ENCODE measurements at regions not wholly inside any gene's neighbourhood (a gene's known extent, or its start where the extent isn't known, plus 50 kb on each side); places are given as distances from the start of the nearest gene placed in this dataset.

DNA sequence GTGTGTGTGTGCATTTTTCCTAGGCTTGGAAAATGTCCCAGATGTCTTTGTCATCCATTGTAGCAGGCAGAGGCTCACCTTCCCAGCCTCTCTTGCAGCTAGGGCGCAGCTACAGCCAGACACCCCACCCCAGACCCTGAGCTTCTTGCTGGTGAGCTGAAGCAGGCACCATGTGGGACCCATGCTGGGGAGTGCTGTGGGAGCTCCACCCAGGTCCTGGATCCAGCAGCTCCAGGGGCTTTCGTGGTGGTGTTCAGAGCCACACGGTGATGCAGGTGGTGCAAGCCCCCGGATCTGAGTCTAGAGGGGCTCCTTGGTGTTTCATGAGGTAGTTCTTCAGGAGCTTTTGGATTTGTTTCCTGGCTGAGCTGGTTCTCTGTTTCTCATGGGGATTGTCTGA, 56.0 kb upstream of the ZFP64 start:
- TF ChIP-seq, protein P1, sequence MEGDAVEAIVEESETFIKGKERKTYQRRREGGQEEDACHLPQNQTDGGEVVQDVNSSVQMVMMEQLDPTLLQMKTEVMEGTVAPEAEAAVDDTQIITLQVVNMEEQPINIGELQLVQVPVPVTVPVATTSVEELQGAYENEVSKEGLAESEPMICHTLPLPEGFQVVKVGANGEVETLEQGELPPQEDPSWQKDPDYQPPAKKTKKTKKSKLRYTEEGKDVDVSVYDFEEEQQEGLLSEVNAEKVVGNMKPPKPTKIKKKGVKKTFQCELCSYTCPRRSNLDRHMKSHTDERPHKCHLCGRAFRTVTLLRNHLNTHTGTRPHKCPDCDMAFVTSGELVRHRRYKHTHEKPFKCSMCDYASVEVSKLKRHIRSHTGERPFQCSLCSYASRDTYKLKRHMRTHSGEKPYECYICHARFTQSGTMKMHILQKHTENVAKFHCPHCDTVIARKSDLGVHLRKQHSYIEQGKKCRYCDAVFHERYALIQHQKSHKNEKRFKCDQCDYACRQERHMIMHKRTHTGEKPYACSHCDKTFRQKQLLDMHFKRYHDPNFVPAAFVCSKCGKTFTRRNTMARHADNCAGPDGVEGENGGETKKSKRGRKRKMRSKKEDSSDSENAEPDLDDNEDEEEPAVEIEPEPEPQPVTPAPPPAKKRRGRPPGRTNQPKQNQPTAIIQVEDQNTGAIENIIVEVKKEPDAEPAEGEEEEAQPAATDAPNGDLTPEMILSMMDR (conservative IDR thresholded peaks at IDR 0.05) = no peak
- no peaks in the 10 kb centered on the region for H3K36me3 Mint-ChIP-seq
- peaks cover 3% of the 10 kb centered on the region for H3K4me1 Mint-ChIP-seq (ENCODE audit: unreplicated experiment)
- no peak for DNase-seq (ENCODE audit: extremely low spot score, unreplicated experiment)
- H3K27me3 Mint-ChIP-seq = peaks cover 3% of the 10 kb centered on the region
- H3K4me3 Mint-ChIP-seq = no peak overlapping the region
- H3K27ac Mint-ChIP-seq = no peak overlapping the region
- H3K9me3 Mint-ChIP-seq = peaks cover 4% of the 10 kb centered on the region

DNA sequence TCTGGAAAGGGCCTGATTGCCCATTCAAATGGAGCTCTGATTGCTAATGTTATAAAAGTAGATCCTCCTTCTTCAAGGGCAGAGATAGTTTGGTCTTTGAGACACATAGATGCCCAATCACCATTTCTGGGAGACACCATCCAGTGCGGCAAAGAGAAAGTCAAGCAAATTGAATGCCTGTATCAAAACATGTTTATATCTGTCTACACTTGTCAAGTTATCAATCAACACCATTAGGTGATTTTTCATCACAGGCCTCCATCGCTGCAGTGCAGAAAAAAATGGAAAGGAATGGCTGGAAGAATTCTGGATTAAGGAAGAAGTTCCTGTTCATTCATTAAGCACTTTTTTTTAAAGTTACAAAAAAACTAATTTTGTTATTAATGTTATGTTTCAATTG, 54.8 kb upstream of the ZFP64 start:
- no peak for DNase-seq (ENCODE audit: extremely low spot score, unreplicated experiment)
- Mint-ChIP-seq H3K36me3 (no peaks in the 10 kb centered on the region), H3K4me3 (no peak overlapping the region), H3K4me1 (ENCODE audit: unreplicated experiment) (peaks cover 3% of the 10 kb centered on the region), H3K9me3 (peaks cover 4% of the 10 kb centered on the region), H3K27me3 (peaks cover 3% of the 10 kb centered on the region), H3K27ac (no peak overlapping the region)
- TF ChIP-seq, protein P1 (conservative IDR thresholded peaks at IDR 0.05) = no peak

DNA sequence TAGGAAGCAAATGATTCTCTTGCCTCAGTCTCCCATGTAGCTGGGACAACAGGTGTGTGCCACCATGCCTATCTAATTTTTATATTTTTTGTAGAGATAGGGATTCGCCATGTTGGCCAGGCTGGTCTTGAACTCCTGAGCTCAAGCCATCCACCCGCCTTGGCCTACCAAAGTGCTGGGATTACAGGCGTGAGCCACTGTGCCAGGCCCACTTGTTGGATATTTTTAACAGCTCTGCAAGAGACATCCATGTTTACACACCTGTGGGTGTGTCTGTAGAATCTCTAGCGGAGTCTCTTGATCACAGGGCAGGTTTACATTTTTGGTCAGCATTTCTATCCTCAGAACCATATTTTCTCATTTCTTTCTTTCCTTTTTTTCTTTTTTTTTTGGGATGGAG, 53.1 kb upstream of the ZFP64 start:
- Mint-ChIP-seq H3K36me3 (no peaks in the 10 kb centered on the region), H3K27ac (no peak overlapping the region), H3K9me3 (no peaks in the 10 kb centered on the region), H3K4me1 (ENCODE audit: unreplicated experiment) (peaks cover 3% of the 10 kb centered on the region), H3K27me3 (peaks cover 3% of the 10 kb centered on the region), H3K4me3 (no peak overlapping the region)
- TF ChIP-seq, protein P1 (conservative IDR thresholded peaks at IDR 0.05) = no peak
- no peak for DNase-seq (ENCODE audit: extremely low spot score, unreplicated experiment)

DNA sequence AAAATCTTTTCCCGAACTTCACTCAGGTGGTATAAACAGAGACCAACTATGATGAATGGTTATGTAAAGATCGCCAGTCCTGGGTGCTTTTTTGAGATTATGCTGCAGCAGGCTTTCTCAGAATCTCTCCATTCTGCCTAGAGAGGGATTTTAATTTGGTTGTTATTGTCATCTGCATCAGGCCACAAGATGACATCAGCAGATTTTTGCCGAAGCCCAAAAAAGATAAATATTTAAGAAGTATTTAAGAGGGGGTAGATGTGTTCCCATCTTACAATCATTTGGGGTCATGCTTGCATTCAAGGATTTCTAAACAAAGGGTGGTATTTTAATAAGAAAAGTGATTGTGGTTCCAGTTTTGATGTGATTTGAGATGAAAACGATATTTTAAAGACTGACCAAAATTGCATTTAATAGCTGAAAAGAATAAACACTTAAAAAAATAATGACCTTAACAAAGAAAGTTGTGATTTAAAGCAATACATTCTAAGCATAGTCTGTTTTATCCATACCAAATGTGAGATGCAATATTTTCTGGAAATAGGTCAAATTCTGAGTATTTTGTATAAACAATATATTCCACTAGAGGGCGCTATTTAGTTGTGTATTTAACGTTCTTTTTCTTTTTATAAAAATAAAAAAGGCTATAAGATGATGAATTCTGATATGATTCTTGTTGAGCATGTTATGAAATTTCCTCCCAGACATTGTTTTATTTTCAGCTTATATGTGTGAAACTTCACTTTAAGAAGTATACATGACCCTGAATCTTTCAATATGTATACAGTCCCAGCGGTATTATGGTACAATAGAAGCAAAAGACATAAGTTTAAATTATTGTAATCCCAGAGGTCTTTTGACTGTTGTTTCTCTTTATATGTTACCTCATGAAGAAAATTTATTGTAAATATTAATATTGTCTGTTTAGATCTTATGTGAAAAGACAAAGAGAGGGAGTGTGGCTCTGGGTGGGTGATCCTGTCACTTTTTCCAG, 51.0 kb upstream of the ZFP64 start:
- no peak for DNase-seq (ENCODE audit: extremely low spot score, unreplicated experiment)
- Mint-ChIP-seq H3K9me3 (no peaks in the 10 kb centered on the region), H3K36me3 (no peaks in the 10 kb centered on the region), H3K27me3 (no peaks in the 10 kb centered on the region), H3K27ac (no peak overlapping the region), H3K4me1 (ENCODE audit: unreplicated experiment) (peaks cover 3% of the 10 kb centered on the region), H3K4me3 (no peak overlapping the region)
- TF ChIP-seq, protein P1 (conservative IDR thresholded peaks at IDR 0.05) = peak; percentile 91

Data from type B pancreatic cell (in vitro differentiated cells).